Skin of body (tissue), 1 donor: ENCODE measurements at regions not wholly inside any gene's neighbourhood (a gene's known extent, or its start where the extent isn't known, plus 50 kb on each side); places are given as distances from the start of the nearest gene placed in this dataset.
A peak's percentile ranks its signal among the peaks of the same experiment; 100 is the strongest.
"Not testable (repeated sequence)": the region's sequence is repeated elsewhere in the genome, so short reads cannot be mapped to it uniquely, and the experiment has no call there.

Experiments
- DNase-seq: peaks from one replicate; lab custom pipeline; 2025; lab: John Stamatoyannopoulos, UW

DNA sequence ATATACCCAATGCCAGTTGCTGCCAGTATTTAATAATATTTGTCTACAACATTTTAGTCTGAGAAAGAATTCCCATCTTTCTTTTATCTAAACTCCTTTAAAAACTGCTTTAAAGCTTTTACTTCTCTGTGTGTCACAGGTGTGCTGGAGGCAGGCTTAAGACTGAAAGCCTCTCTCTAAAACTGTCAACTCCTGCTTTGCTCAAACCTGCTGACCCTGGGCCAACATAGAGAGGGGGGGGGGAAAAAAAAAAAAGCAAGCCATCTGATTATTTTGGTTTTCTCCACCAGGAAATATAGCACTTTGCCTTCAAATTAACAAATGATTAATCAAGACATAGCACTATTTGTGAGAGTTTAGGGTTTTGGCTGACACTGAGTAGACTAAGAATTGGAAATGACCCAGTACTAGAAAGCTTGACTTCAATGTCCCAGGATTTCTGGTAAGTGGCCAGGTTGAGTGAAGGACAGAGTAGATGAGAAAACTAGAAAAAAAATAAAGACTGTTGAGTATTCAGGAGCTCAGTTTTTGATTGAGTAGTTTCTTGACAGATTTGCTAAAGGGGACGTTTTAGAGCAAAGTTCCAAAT is 357.0 kb upstream of the FLRT2 start:
- no peak for DNase-seq

DNA sequence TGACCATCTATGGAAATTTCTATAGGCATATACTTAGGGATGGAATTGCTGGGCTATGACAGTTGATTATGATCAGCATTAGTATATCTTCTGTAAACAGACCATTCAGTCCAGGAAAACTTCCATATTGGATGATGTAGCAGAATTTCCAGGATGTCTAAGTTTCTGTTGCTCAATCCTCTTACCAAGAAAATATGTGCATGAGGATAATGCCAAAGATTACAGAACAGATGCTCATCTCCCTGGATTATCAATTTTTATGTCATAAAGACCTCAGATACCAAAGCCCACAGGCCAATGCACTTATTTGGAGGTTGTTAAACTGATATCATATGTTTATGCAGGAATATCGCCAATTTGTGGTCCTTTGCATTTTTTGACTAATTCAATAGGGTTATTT is 354.4 kb upstream of the FLRT2 start:
- peak; percentile 56 for DNase-seq

DNA sequence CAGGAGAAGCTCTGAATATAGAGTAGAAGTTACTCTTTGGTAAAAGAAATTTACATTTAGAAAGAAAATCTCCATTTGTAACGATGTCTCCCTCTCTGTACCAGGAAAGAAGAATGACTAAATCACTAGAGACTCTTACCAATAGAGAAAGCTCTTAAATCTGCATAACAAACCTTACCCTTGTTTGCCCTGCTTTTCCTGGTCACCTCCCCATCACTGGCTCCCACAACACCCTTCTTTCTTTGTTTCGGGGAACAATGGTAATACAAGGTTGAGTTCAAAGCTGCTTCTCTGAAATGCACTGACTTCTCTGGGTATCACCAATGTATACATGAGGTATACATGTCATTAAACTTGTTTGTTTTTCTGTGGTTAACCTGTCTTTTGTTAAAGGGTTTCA is 351.1 kb upstream of the FLRT2 start:
- DNase-seq = no peak

DNA sequence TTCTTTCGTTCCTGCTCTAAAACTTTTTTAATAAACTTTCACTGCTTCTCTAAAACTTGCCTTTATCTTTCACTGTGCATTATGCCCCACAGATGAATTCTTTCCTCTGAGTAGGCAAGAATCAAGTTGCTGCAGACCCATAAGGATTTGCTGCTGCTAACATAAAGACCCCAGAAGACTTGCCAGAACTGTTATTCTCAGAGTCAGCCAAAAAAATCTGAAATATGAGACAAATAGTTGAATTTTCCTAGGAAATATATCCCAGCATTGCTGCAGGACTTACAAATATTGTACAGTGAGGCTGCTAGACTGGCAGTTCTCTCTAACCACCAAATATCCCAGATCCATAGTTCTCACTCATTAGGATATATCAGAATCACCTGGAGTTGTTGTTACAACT is 349.1 kb upstream of the FLRT2 start:
- DNase-seq = no peak

DNA sequence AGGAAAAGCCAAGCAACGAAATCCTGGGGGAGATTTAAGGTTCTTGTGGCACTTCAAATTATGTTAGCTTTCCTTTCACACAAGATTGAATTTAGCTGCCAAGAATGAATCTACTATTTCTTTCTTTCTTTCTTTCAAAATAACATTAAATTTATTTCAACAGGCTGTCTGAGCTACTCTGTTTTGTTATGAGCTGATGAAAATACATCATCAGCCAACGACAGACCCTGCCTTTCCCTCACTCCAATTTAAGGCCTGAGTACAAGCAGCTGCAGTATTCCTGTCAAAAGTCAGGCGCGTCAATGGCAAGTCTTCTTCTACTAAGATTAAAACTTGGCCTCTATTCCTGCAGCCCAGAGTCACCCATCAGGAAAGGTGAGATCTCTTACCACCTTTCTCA is 347.7 kb upstream of the FLRT2 start:
- DNase-seq = no peak

DNA sequence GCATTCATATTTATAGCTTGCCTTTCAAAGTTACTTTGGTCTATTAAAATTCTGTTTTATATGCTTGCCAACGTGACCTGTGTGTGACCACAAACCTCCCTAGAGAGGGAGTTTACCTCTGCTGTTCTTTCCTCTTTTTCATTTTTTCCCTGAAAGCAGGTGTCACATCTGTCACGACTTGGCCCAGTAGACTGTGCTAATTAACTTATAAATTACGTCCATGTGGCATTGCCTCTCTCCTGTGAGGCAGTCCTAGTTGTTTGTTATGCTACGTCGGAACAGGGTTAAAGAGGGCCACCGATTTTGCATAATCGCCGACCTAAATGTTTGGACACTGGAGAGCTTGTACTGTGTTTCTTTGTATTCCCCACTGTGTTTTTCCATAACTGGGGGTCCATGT is 343.9 kb upstream of the FLRT2 start:
- DNase-seq = no peak

DNA sequence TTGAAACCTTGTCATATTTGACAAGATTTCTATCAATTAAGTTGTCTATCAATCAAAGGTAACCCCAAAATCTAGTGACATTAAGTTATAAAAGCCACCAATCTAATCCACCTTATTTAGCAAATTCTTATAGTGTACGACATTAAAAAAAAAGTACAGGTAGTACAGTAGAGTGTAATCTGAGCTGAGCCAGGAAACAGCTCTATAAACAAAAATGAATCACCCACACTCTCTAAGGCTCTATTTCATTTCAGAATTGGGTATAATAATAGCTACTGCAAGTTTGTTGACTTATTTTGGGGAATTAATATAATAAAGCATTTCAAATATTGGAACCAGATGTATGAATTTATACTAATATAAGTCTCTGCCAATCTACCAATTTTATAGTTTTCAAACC is 342.4 kb upstream of the FLRT2 start:
- no peak for DNase-seq

DNA sequence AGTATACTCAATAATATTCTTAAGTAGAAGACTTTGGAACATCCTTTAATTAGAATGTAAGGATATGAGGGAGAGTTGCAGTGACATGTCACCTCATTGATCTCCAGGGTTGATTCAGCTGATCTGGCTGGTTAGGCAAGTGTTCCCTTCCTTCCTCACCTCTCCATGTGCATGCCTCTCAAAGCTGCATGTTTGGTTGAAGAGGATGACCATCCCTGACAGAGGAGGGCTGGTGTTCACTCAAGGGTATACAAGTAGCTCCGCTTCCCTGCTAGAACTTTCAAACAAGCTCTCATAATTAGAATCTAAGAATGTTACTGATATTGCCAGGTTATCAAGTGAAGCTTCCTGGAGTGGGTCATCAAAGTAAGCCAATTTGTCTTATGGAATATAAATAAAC is 341.1 kb upstream of the FLRT2 start:
- DNase-seq = no peak

DNA sequence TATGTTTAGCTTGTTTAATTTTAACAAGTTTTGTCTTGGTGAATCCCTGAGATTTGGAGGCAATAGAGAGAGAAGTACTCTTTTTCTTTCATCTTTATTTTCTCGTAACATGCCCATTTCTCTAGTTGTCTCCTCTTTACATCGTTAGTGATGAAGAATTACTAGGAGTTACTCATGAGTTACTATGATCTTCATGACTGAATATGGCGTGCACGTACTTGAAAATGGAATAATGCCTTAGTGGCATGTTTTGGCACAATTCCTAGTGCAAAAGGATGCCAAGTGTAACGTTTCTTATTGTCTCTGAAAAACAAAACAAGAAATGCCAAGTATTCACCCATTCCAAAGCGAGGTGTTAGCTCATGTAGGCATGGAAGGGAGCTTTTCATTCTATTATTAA is 340.7 kb upstream of the FLRT2 start:
- DNase-seq = not testable (repeated sequence)

DNA sequence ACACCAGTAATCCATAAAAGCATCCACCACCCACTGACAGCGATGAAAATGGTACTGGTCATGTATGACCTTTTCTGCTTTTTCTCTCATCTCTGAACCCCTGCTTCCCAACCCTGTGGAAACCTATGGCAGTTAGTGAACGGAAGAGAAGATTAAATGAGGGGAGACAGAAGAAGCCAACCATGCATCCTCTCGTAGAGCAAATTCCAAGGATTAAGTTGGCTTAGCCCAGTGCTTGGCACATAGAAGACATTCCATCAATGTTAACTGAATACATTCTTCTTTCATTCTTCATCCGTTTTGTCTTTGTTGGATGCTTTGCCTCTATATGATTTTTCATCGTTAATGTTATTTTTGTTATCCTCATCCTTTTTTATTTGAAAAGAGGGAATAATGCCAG is 339.7 kb upstream of the FLRT2 start:
- DNase-seq = no peak

DNA sequence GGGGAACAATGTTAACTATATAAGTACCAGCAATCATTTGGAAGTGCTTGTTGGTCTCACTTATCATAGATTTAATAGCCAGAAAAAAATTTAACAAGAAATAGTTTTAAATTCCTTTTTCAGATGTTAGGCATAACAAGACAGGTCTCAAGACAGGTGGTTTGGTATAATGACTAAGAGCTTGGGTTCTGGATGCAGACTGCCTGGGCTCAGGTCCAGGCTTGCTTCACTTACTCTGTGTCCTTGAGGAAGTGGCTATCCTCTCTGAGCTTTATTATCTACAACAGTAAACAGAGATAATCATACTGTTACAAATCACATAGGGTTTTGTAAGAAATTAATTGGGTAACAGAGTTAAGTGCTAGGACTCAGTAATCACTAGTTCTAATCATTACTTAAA is 338.0 kb upstream of the FLRT2 start:
- no peak for DNase-seq

DNA sequence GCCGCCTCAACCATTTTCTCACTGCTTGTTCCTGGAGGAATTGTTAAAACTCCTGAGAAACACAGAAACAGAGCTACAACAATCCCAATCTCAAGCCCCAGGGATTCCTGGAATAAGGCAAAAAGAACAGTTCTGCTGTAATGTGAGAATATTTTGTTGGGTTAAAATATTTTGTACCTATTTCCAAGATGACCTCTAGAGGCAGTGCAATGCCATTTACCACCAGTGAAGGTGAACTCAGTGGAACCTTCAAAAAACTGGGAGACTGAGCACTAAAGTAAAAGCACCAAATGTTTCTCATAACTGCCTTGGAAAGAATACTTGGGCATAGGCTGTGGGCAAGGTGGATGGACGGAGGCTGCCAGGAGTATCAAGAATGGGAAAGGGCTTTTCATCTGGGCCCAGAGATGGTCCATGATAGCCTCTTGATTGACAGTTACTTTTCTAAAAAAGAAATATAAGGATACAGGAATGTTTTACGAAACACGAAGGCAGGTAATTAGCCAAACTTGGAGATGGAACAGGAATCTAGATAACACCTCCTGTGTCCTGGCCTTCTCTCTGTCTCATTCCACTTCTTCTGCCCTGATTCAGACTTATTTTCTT is 334.0 kb upstream of the FLRT2 start:
- no peak for DNase-seq

DNA sequence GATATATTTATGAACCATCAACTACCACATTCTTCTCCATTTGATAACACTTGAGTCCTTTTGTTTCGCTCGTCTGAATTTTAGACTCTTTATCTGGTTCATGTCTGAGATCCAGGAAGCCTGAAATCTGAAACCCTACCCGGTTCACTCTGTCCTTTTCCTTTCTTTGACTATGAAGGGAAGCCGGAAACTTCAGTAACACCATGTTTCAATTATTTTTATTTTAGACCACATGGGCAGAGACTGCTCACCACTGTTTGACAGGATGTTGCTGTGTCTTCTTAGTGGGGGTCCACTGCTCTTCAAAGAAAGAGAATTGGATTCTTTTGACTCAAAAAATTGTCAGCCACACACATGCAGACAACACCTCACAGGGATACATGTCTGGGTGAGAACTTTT is 331.9 kb upstream of the FLRT2 start:
- no peak for DNase-seq

DNA sequence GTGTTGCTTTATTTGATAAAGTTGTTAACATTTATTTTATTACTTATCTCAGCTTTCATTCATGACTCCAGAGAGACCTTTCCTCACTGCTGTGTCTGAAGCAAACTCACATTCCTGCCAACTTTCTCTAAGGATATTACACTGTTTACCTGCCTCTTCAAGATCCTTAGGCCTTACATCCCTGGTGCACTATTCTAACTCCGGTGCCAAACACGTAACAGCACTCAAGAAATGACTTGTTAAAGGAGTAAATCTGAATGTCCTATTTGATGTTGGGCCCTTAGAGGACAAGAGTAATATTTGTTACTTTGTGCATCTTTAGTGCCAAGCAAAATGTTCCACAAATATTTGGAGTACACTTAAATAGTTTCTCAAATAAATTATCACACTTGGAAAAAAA is 324.1 kb upstream of the FLRT2 start:
- no peak for DNase-seq

DNA sequence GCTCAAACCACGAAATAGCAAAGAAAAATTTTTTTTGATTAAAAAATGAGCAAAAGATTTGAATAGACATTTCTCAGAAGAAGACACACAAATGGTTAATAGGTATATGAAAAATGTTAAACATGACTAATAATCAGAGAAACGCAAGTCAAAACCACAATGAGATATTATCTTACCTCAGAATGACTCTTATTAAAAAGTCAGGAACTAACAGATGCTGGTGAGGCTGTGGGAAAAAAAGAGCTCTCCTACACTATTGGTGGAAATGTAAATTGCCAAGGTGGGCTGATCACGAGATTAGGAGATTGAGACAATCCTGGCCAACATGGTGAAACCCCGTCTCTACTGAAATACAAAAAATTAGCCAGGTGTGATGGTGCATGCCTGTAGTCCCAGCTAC is 315.5 kb upstream of the FLRT2 start:
- no peak for DNase-seq

DNA sequence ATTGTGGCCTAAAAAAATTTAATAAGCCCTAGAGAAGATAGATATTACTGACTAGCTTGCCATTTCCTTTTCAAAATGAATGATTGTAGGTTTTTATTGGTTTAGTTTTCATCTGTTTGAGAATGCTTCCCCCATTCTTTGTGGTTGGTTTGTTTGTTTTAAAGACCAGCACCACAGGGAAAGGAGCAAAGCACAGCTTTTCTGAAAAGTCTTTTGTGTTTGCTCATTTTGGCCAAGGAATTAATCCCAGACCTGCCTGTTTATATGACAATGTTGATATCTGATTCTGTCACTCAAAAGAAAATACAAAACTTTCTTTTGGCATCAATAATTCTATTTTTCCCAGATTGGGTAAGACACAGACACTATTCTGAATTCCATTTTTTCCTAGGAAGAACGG is 312.5 kb upstream of the FLRT2 start:
- DNase-seq = no peak

DNA sequence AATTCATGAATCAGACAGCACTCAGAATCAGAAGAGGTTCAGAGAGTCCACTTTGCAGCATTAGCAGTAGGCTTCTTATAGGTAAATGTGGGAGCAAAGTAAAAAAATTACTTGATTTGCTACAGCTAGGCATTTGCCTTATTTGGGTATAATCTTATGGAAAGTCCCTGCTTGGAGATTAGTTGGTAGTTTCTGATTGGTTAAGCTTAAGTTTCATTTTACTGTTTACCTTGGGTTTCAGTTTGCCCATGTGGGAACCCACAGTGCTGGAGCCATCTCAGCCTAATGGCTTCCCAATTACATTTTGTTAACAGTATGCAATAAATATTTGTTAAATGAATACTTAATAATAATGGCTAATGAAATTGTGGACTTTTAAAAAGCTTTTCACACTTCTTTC is 311.0 kb upstream of the FLRT2 start:
- no peak for DNase-seq

DNA sequence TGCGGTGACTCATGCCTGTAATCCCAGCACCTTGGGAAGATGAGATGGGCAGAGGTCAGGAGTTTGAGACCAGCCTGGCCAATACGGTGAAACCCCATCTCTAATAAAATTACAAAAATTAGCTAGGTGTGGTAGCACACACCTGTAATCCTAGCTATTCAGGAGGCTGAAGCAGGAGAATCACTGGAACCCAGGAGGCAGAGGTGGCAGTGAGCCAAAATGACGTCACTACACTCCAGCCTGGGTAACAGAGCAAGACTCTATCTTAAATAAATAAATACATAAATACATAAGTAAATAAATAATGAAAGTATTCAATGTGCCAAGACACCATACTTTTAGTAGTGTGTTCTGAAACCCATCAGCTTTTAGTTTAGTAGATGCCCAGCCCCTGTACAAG is 308.1 kb upstream of the FLRT2 start:
- no peak for DNase-seq

DNA sequence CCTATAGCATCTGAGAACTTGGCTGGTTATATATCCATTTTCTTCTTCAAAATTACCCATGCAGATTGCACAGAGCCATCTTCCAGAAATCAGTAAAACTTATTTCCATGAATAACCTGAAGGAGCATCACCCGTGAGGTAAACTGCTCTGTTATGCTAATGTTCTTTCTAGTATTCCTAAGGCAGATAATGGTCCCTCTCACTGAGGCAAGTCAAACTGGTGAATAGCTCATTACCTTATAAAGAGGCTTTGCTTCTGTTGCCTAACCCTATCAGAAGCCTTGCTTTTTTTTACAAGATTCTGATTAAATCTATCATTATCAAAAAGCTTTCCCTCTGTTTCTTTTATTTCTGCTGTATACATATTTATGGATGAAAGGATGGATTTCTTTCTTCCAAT is 307.6 kb upstream of the FLRT2 start:
- no peak for DNase-seq

DNA sequence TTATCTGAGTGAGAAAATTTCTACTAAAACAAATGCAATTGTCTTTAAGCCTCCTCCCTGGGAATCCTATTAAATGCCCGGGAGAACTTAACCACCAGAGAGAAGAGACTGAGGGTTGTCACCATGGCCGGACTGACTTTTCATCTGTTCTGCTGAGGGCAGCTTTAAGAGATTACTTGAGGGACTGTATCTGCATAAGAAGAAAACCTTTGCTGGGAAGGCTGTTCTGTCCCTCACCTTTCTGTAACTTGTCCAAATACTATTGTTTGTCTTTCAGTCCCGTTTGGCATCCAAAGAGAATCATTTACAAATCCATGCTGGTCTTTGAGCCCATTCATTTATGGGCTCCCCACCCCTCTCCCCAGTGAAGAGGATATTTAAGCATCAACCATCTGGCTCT is 306.3 kb upstream of the FLRT2 start:
- DNase-seq = no peak

DNA sequence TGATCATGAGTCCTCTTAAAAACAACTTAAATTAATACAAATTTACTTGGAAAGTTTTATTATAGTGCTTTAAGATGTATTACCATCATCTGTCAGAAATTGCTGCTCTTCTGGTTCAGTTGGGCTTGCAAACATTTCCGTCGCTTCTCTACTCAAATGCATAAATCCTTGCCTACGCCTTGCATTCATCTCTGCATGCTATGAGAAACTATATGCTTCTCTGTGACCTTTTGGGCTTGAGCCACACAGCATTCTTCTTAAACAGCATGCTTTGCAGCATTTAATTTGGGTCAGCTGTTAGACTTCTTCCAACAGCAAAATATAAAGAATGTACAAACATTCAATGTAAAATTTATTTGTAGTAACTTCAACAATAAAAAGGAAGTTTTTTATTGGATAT is 305.7 kb upstream of the FLRT2 start:
- peak; percentile 53 for DNase-seq

DNA sequence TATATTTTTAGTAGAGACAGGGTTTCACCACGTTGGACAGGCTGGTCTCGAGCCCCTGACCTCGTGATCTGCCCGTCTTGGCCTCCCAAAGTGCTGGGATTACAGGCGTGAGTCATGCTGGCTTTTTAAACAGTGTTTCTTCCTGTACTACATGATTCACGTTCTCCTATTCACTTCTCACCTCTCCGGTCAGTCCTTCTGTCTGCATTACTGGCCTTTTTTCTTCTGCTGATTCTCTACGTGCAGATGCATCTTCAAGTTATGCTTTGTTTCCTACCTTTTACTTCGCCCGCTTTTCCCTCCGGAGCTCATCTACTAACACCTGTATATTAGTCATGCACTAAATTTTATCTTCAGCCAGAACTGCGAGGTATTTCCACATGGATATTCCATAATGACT is 296.2 kb upstream of the FLRT2 start:
- DNase-seq = no peak

DNA sequence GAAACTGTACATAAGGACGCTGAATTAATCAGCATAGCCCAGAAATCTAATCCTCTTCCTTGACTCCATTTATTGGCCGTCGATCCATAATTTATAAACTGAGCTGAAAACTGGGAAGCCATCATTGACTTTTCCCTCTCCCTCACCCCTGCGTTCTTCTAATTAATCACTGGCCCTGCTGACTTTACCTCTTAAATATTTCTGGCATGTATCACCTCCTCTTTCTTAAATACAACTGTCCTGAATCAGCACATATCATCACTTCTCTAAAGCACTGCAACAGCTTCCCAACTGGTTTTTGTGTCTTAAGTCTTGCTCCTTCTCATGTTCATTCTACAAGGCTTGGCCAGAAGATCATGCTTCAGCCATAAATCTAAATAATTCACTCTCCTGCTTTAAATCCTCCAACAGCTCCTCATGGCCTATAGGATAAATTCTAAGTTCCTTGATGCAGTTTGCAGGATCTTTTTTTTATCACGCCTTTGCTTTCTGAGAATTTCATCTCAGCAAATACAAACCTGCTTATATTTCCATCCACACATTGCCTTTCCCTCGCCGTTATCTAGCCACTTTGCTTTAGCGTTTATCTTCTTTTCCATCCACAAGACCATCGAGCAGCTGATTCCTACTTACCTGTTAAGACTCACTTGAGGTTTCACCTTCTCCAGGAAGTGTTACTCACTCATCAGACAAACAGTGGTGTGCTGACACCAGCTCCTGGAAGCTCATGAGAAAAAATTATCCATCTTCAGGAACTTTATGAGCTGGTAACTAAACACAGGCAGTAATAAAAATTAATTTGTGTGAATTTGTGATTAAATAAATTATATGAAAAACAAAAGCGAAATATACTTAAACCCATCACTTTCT is 295.6 kb upstream of the FLRT2 start:
- no peak for DNase-seq
